ENCODE measurements at regions not wholly inside any gene's neighbourhood (a gene's known extent, or its start where the extent isn't known, plus 50 kb on each side); places are given as distances from the start of the nearest gene placed in this dataset.

DNA sequence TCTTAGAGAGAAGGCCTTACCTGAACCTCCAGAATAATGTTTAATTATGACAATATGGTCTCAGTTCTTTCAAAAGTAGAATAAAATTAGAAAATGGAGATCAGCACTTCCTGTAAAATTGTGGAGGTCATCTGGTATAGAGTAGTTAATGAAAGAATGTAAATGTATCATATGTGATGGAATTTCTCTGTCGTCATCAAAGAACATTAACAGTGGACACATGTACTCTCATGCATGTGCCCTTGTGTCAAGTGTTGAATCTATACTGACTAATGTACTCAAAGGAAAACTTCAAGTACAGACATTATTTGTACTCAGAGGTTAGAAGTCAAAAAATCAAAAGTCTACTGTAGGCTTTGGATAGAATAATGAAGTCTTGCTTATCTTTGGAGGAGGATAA is 129.2 kb upstream of the MYOCD start:
- TF ChIP-seq, protein P1, sequence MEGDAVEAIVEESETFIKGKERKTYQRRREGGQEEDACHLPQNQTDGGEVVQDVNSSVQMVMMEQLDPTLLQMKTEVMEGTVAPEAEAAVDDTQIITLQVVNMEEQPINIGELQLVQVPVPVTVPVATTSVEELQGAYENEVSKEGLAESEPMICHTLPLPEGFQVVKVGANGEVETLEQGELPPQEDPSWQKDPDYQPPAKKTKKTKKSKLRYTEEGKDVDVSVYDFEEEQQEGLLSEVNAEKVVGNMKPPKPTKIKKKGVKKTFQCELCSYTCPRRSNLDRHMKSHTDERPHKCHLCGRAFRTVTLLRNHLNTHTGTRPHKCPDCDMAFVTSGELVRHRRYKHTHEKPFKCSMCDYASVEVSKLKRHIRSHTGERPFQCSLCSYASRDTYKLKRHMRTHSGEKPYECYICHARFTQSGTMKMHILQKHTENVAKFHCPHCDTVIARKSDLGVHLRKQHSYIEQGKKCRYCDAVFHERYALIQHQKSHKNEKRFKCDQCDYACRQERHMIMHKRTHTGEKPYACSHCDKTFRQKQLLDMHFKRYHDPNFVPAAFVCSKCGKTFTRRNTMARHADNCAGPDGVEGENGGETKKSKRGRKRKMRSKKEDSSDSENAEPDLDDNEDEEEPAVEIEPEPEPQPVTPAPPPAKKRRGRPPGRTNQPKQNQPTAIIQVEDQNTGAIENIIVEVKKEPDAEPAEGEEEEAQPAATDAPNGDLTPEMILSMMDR (IDR thresholded peaks at IDR 0.05 in 2 of 3, conservative IDR thresholded peaks at IDR 0.05 in 1 of 3; ENCODE audit: control insufficient read depth in 2 of 3, extremely low read depth in 1 of 3, insufficient read depth in 1 of 3, low read depth in 3 of 3, low read length in 3 of 3), result no peak
- TF ChIP-seq, protein P2, sequence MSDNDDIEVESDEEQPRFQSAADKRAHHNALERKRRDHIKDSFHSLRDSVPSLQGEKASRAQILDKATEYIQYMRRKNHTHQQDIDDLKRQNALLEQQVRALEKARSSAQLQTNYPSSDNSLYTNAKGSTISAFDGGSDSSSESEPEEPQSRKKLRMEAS (IDR thresholded peaks at IDR 0.05; ENCODE audit: low read depth, low read length), result no peak
- TF ChIP-seq TCF7 (IDR thresholded peaks at IDR 0.05; ENCODE audit: borderline replicate concordance), result no peak
- no peak for TF ChIP-seq POLR2A (IDR thresholded peaks at IDR 0.05; ENCODE audit: low read depth, low read length)
- no peak for TF ChIP-seq FOXM1 (IDR thresholded peaks at IDR 0.05; ENCODE audit: low read depth, low read length)
- no peak for TF ChIP-seq MEF2A (IDR thresholded peaks at IDR 0.05; ENCODE audit: insufficient read depth, low read depth, low read length)
- TF ChIP-seq BACH1 (IDR thresholded peaks at IDR 0.05; ENCODE audit: borderline replicate concordance), result no peak
- no peak for TF ChIP-seq RCOR1 (conservative IDR thresholded peaks at IDR 0.05; ENCODE audit: low read depth, low read length)
- TF ChIP-seq, protein P3, sequence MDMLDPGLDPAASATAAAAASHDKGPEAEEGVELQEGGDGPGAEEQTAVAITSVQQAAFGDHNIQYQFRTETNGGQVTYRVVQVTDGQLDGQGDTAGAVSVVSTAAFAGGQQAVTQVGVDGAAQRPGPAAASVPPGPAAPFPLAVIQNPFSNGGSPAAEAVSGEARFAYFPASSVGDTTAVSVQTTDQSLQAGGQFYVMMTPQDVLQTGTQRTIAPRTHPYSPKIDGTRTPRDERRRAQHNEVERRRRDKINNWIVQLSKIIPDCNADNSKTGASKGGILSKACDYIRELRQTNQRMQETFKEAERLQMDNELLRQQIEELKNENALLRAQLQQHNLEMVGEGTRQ (IDR thresholded peaks at IDR 0.05; ENCODE audit: borderline replicate concordance, low read depth, low read length), result no peak
- no peak for TF ChIP-seq CHD4 (IDR thresholded peaks at IDR 0.05)
- no peak for TF ChIP-seq YY1 (IDR thresholded peaks at IDR 0.05; ENCODE audit: low read depth, low read length)
- no peak for TF ChIP-seq SPI1 (IDR thresholded peaks at IDR 0.05; ENCODE audit: borderline replicate concordance, insufficient read depth, low read depth, low read length)
- no peak for TF ChIP-seq RELA (IDR thresholded peaks at IDR 0.05; ENCODE audit: borderline replicate concordance, partially characterized antibody)
- TF ChIP-seq, protein P4, sequence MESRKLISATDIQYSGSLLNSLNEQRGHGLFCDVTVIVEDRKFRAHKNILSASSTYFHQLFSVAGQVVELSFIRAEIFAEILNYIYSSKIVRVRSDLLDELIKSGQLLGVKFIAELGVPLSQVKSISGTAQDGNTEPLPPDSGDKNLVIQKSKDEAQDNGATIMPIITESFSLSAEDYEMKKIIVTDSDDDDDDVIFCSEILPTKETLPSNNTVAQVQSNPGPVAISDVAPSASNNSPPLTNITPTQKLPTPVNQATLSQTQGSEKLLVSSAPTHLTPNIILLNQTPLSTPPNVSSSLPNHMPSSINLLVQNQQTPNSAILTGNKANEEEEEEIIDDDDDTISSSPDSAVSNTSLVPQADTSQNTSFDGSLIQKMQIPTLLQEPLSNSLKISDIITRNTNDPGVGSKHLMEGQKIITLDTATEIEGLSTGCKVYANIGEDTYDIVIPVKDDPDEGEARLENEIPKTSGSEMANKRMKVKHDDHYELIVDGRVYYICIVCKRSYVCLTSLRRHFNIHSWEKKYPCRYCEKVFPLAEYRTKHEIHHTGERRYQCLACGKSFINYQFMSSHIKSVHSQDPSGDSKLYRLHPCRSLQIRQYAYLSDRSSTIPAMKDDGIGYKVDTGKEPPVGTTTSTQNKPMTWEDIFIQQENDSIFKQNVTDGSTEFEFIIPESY (IDR thresholded peaks at IDR 0.05), result no peak

All from GM12878 (cell line).